ENCODE measurements at regions not wholly inside any gene's neighbourhood (a gene's known extent, or its start where the extent isn't known, plus 50 kb on each side); places are given as distances from the start of the nearest gene placed in this dataset.

DNA sequence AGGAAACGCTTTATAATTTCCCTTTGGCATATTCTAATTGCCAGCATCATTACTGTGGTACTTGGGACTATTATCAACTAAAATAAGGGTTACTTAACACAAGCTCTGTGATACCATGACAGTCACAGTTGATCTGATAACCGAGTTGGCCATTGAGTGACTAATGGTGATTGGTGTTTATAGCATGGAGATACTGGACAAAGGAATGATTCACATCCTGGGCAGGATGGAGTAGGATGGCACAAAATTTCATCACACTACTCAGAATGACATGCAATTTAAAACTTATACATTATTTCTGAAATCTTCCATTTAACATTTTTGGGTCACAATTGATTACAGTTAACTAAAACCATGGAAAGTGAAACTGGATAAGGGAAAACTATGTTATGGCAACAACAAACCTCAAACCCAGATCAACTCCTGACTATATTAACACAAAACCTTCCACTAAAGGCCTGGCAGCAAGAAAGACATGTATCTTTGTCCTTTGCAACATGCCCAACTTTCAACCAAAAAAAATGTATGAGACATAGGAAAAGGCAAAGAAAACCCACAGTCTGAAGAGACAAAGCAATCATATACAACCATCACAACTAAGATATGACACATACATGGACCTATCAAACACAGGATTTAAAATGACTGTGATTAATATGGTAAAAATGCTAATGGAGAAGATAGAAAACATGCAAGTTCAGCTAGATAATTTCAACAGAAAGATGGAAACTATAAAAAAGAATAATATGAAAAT lies 208.5 kb upstream of the NRP1 start:
- peak; percentile 84 for DNase-seq (ENCODE audit: low spot score)

DNA sequence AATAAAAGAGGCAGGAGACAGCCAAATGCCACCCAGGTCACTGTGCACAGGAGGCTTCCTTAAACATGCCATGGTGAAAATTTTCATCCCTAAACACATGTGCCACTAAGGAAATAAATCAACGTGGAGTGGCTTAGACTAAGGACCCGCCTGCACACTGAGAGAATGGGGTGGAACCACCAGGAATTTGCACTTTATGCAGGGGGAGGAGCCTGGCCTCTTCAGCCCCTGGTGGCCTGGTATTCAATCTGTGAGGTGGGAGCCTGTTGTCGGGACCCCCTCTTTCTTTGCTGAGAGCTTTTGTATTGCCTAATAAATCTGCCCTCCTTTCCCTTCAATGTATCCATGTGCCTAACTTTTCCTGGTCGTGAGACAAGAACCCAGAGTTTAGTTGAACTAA lies 204.6 kb upstream of the NRP1 start:
- DNase-seq (ENCODE audit: low spot score) = no peak

DNA sequence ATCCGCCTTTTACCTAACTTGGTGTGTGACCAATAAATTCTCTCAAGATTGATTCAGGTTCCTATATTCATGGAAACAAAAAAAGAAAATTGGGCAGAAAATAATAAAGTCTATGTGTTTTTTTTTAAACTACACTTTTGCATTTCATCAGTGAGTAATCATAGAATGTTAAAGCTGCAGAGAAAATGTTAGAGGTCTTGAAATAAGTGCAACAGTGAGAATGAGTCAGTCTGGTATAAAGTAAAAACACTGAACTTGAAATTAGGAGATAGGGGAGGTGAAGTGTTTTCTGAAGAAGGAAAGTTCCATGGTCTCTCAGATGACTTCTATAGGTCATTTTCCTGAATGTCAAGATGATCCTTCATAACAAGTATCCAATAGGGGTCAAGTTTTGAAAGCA lies 202.6 kb upstream of the NRP1 start:
- DNase-seq (ENCODE audit: low spot score) = no peak

DNA sequence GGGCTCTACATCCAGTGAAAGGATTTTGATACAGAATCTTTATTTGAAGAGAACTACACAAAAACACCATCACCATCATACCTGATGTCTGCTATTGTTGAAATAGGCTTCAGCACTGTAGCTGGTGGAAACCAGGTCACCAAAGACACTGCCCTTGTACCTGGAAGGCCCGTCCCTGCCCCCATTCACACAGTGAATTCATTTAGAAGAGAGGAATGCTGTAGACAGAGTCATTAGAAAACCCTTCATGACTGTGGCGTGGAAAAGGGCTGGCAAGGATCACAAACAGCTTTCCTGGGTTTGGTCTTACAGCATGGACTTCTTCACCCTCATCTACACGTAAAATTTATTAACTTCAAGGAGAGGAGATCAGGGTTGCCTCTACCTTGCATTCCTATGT lies 202.0 kb upstream of the NRP1 start:
- DNase-seq (ENCODE audit: low spot score) = no peak

DNA sequence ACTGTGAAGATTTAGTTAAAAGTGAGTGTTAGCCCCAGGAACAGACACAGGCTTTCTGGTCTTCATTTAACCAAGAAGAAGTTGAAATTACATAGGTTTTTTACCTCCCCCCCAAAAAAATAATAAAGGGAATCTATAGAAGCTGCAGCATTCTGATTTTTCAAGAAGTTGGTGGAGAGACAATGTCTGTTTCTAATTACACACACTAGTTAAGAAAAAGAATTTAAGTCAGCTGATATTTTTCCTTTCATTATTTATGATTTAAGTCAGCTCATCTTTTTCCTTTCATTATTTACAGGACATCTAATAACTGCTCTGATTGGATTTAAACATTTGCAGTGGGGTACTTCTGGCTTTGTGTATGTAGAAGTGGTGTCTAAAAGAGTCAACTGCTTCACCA lies 201.4 kb upstream of the NRP1 start:
- DNase-seq (ENCODE audit: low spot score) = no peak

DNA sequence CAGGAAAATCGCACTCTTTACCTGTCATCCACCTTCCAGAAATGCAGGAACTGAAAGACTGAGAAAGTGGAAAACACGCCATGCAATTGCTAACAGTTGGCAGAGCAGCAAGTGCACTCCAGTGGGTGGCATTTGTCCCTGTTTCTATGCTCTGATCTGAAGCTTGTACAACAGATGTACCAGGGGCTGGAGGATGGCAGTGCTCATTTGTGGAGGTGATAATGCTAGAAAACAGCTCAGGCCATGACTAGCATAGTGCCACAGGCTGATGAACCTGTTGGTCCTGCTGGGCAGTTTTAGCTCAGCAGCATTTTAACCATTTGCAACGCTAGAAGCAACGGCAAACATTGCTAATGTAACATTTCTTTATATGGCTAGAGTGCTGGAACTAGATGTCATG lies 199.9 kb upstream of the NRP1 start:
- no peak for DNase-seq (ENCODE audit: low spot score)

DNA sequence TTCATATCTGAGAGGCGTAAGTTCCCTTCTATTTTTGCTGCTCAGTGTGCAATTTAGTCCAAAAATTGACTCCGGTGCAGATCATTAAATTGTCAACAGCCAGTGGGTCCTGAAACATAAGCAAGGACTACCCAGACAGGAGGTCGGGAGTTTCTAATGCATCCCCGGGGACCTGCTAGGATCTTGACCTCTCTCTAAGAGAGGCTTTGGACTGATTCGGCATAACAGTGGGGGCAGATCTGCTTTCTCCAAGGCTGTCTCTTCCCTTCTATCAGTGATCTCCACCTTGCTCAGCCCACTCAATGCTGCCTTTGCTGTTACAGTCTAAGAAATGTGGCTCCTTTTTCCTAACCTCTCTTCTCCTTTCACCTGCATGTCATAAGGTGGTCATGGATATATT lies 199.1 kb upstream of the NRP1 start:
- no peak for DNase-seq (ENCODE audit: low spot score)

DNA sequence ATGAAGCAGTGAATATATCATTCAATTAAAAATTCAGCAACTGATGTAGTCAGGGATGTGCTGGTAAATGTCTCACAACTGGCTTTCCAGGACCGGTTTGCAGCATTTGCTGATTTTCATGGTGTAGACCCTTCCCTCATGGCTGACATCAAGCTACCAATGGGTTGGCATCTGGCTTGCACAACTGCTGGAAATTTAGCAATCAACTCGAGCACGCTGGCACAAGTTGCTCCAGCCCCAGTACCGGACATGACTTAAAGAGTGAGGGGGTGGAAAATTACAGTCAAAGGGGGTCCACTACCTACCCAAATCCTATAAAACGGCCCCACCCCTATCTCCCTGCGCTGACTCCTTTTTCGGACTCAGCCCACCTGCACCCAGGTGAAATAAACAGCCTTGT lies 198.4 kb upstream of the NRP1 start:
- no peak for DNase-seq (ENCODE audit: low spot score)

DNA sequence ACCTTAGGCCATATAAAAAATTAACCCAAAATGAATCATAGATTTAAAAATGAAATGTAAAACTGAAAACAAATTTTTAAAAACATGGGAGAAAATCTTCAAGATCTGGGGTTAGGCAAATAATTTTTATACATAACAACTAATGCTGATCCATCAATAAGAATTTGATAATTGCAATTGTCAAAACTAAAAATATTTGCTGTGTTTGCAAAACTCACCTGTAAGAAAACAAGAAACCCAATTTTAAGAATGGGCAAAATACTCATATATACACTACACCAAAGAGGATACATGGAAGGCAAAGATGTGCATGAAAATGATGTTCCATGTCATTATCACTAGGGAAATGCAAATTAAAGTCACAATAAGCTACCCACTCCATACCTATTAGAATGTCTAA lies 194.8 kb upstream of the NRP1 start:
- no peak for DNase-seq (ENCODE audit: low spot score)

DNA sequence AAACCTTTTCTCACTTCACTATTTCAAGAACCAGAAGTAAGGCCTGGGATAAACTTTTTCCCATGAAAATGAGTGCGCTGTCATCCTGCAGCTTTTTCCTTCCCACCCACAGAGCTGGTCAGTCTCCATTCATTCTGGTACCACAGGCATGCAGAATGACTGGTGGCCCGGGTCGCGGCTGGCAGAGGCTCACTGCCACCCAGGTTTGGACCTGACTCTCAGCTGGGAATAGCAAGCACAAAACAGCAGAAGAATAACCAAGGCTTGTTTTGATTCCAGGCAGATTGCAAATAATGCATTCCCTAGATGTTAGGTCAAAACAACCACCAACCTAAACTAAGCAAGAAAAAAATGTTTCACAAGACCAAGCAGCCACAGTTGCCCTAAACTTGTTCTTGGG lies 190.5 kb upstream of the NRP1 start:
- no peak for DNase-seq (ENCODE audit: low spot score)

DNA sequence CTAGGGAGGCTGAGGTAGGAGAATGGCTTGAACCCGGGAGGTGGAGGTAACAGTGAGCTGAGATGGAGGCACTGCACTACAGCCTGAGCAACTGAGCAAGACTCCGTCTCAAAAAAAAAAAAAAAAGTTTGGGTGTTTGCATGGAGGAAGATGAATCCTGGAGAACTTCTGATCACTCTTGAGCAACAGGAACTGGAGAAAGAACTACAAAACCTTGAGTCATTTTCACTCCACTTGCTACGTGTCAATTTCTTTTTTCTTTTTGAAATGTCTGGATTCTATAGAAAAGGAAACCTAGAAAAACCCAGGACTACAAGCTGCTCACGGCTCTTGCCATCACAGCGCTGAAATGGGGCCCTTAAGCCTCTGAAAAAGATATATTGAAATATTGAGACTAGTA lies 189.6 kb upstream of the NRP1 start:
- no peak for DNase-seq (ENCODE audit: low spot score)

DNA sequence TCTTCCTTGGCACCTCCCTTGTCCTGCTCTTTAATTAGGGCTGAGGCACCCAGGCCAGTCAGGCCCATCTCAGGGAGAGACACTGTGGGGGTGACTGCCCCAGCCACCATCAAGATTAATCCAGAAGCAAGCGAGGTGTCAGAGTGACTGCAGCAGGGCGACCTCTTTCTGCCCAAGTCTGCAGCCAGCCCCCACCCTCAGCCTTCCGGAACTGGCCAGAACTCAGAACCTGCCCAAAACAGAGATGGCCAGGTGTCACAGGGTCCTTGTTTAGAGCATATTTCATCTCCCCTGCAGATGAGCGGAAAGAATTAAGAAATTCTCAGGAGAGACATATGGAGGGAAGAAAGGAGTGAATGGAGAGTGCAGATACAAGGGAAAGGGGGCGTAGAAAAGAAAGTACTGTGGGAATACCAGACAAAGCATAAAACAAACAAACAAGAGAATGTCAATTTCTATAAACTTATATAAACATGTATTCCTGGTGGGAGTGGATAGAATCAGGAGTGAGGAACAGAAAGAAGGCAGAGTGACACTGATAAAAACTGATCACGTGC lies 188.8 kb upstream of the NRP1 start:
- DNase-seq (ENCODE audit: low spot score) = no peak

DNA sequence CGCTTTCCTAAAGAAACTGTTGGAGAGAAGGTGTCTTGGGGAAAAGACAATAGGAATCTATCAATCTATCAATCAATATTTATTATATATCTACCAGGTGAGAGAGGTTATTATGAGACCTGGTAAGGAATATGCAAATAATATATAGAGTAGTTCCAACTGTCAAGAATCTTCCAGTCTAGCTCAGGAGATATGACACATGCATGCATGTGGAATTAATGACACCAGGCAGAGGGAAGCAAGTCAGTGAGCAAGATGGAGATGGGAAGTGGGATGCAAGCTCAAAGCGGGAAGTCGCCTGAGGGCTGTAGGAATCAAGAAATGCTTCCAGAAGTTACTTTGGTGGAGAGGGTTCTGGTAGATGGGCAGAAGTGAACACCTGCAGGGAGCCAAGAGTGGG lies 187.4 kb upstream of the NRP1 start:
- DNase-seq (ENCODE audit: low spot score) = no peak

DNA sequence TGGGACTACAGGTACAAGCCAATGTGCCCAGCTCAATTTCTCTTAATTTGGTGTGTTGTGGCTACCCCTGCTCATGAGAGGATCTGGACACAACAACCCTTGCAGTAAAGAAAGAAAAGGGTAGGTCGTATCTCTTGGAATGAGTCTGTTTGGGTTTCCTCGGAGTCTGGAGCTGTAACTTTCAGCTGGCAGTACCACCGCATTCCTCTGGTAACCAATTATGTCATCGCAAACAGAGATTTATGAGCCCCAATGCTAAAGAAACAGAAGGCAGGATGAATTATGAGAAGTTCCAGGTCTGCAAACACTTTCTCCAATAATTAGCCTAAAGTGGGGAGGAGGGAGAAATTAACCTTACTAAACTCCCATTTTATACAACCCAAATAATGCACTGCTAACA lies 186.6 kb upstream of the NRP1 start:
- no peak for DNase-seq (ENCODE audit: low spot score)

DNA sequence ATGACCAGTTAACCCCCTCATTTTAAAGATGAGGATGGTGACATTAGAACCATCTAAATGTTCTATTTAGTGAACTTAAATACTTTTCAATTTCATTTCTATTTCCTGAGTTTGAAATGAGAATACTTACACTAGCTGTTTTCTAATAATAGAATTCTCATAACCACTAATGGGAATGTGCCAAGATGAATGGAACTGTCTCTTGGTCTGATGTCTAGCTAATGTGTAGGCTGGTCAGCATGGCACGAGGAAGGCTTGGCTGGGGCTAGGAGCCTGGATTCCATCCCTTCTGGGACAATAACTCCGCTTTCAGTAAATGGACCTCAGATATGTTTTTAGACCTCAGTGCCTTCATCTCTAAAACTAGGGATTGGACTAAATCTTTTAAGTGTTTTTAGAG lies 185.8 kb upstream of the NRP1 start:
- no peak for DNase-seq (ENCODE audit: low spot score)

DNA sequence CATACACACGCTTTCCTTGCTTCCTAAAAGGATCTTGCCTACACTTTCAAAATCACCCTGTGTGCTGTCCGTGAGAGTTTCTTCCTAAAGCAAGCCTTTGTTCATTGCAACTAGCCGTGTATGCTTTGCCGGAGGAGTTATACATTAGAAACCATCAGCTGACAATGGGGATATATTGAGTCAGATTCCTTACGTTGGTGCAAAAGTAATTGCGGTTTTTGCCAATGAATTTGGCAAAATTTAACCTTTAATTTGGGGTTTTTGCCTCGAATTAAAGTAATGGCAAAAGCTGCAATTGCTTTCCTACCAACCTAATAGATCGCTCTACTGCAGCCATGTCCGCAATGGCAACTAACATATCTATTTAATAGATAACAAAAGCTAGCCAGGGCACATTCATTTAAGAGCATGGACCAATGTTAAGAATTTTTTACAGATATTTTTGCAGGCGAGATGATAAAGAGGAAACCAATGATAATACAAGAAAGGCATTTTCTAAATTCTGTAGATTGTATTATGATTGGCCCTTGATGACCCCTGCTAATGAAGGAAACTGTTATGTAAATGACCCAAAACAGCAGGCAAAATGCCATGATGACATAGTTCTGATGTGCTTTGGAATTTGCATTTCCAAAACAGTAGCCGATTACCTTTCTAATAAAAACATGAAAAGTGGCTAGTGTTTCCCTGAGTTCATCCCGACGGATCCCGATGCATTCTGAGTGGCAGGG lies 184.8 kb upstream of the NRP1 start:
- DNase-seq (ENCODE audit: low spot score) = no peak

DNA sequence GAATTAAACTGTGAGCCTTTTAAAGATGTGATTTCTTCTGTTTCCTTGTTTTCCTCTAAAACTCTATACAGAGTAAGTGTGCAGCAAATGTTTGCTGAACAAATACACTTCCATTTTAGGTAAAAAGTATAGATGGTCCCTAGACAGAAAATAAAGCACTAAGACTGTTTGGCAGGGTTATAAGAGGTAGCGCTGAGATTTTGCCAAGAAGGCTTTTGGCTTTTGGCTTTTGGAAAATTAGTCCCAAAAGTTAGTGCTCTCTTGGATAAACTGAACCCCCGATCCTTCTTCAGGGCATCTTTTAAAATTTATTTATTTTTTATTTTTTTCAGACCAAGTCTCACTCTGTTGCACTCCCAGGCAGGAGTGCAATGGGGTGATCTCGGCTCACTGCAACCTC lies 175.7 kb upstream of the NRP1 start:
- DNase-seq (ENCODE audit: low spot score) = no peak

DNA sequence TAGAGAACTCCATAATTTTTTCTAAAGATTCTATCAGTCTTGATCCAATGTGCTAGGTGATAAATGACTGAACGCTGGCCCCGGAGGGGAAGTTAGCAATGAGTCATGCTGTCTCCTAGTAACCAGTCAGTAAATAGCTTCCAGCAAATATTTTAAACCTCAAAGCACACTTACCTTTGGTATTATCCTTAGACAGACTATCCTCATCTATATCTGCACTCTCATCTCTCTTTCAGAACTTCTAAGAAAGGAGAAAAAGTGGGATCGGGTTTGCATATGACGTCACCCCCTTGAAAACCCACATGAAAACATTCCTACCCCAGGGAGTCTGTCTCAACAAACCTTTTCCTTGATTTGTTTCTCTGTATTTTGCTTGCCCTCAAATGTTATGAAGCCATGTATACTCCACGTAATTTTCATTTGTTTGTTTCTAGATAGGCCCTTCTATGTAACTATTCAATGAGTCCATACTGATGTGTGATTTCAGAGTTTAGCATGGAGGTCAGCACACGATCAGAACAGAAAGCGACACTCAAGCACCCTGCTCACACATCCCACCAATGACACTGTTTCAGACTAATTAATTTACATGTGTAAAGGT lies 174.9 kb upstream of the NRP1 start:
- DNase-seq (ENCODE audit: low spot score) = peak; percentile 83

DNA sequence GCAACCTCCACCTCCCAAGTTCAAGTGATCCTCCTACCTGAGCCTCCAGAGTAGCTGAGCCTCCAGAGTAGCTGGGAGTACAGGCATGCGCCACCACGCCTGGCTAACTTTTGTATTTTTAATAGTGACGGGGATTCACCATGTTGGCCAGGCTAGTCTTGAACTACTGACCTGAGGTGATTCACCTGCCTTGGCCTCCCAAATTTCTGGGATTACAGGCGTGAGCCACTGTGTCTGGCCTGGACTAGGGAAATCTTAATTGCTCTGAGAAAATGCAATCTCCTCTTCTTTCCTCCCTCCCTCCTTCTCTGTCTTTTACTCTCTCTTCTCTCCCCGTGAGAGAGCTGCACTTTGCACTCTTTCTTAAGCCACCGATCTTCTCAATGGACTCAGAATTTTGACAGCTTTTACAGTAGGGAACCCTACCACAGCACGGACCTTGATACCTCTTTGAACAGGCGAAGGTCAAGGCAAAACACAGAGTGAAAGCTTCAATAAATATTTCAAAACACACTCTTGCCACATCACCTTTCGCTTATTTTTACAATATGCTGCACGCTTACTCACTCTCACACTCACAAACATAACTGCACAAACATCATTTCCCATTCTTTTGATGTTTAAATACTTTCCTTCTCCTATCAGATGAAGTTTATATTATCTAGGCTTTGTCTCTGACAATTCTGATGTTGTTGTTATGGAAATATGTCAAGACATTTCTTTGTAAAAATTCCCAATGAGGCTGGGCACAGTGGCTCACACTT lies 173.4 kb upstream of the NRP1 start:
- no peak for DNase-seq (ENCODE audit: low spot score)

DNA sequence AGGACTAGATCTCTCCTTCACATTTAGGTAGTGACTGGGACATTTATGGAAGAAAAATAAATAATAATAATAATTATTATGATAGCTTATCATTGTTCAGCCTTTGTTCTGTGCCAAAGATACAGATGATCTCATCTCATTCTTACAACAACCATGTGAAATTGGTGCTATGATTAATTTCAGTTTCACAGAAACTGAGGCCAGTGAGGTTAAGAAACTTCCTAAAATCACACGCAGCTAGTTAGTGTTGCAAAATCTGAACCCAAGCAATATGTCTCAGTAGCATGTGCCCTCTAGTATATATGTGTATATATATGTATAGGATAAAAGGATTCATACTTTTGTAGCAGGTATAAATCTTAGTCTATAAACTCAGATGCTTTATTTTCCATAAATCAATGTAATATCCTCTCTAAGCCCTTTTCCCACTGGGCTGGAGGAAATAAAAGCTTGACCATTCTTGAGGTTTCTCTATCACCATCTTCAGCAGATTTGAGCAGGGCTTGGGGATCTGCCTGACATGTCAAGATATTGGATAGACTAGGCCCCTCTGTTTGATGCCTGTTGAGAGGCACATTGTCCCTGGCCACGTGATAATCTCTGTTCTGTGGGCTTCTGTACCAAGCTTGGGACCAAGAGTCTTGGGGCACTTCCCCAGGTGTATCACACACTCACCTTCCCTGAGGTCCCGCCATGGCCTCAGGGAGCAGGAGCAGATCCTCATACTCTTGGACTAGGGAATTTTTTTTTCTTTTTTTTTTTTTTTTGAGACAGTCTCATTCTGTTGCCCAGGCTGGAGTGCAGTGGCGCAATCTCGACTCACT lies 172.6 kb upstream of the NRP1 start:
- DNase-seq (ENCODE audit: low spot score) = no peak

DNA sequence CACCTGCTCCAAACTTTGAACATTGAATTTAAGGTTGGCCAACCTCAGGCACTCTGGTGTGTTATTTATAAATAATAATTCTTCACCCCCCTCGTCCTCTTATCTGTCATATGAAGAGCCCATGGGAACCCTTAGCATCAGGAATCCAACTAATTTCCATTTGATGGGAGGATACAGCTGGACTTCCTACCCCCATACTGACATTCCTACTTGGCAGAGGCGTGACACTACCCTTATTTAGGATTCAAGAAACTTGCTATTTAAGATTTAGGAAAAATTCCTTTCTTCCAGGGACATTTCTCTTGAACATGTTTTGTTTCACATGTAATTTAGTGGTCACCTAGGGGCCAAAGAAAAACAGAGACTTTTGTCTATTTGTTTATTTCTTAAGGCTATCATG lies 171.9 kb upstream of the NRP1 start:
- no peak for DNase-seq (ENCODE audit: low spot score)

DNA sequence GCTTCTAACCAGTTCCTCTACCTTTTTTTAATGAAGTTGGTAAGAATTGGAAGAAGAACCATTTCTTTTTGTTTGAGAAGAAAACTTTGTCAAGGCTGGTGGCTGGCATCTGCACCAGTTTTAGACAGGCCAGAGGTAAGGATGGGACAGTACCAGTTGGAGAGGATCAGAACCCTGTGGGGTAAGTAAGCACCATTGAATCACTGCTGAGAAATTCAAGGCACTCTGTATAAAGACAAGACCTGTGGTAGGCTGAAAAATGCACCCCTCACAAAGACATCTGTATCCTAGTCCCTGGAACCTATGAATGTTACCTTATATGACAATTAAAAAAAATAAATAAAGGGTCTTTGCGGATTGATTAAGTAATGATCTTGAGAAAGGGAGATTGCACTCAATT lies 166.7 kb upstream of the NRP1 start:
- DNase-seq (ENCODE audit: low spot score) = no peak

All from RKO (cell line).